ENCODE measurements at regions not wholly inside any gene's neighbourhood (a gene's known extent, or its start where the extent isn't known, plus 50 kb on each side); places are given as distances from the start of the nearest gene placed in this dataset.

DNA sequence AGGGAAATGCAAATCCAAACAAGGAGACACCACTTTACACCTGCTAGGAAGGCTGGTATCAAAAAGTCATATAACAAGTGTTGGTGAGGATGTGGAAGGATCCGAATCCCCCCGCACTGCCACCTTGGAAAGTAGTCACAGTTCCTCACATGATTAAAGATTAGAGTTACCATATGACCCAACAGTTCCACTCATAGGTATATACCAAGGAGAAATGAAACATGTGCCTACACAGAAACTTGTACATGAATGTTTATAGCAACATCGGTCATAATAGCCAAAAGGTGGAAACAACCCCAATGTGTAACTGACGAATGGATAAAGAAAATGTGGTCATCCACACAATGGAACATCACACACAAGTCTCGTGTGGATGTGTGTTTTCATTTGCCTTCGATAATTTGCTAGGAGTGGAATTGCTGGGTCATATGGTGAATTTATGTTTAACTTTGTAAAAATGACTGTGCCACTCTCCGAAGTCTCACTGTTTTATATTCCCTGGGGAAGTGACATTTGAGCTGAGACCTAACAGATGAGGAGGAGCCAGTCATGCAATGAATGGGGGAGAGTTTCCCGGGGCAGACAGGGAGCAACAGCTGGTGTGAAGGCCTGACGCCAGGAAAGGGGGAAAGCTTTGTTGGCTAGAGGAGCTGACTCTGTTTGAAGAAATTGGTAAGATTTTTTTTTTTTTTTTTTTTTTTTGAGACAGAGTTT, 125.9 kb upstream of the MLN start:
- no peaks in the 10 kb centered on the region for H3K4me1 ChIP-seq (ENCODE audit: insufficient read depth, low read length, poor library complexity, severe bottlenecking)
- no peak overlapping the region for H3K4me3 ChIP-seq (ENCODE audit: low read depth, low read length, poor library complexity, severe bottlenecking)
- intact Hi-C loops (cut with micrococcal nuclease; ENCODE audit: unreplicated experiment), result no loop called here
- no peaks in the 10 kb centered on the region for H3K9me3 ChIP-seq (ENCODE audit: low read length)
- POLR2A ChIA-PET, result interaction anchor here (0.5 to 0.7 kb wide), 2 partner anchors 52 to 385 kb away, joined by 3 read pairs; no protein-coding TSS in a partner anchor
- H3K79me2 ChIP-seq (ENCODE audit: insufficient read depth, low read depth, low read length), result no peaks in the 10 kb centered on the region
- no peak overlapping the region for H3K27ac ChIP-seq (ENCODE audit: low read depth, low read length, poor library complexity, severe bottlenecking)
- no peak for DNase-seq (ENCODE audit: low spot score)
- no TSS peak for BruUV-seq (replicated peaks)
- H3K9me2 ChIP-seq (ENCODE audit: insufficient read depth, low read length), result no peaks in the 10 kb centered on the region
- no peaks in the 10 kb centered on the region for H3K36me3 ChIP-seq (ENCODE audit: insufficient read depth, low read length)
- H4K20me1 ChIP-seq (ENCODE audit: insufficient read depth, low read length), result no peaks in the 10 kb centered on the region
- CTCF ChIA-PET (ENCODE audit: unreplicated experiment), result no interaction called here
- no peak overlapping the region for H3K4me2 ChIP-seq (ENCODE audit: low read length)
- no peak for TF ChIP-seq EZH2phosphoT487 (IDR thresholded peaks at IDR 0.05; ENCODE audit: borderline replicate concordance, low read depth, low read length)
- TF ChIP-seq, protein P1, sequence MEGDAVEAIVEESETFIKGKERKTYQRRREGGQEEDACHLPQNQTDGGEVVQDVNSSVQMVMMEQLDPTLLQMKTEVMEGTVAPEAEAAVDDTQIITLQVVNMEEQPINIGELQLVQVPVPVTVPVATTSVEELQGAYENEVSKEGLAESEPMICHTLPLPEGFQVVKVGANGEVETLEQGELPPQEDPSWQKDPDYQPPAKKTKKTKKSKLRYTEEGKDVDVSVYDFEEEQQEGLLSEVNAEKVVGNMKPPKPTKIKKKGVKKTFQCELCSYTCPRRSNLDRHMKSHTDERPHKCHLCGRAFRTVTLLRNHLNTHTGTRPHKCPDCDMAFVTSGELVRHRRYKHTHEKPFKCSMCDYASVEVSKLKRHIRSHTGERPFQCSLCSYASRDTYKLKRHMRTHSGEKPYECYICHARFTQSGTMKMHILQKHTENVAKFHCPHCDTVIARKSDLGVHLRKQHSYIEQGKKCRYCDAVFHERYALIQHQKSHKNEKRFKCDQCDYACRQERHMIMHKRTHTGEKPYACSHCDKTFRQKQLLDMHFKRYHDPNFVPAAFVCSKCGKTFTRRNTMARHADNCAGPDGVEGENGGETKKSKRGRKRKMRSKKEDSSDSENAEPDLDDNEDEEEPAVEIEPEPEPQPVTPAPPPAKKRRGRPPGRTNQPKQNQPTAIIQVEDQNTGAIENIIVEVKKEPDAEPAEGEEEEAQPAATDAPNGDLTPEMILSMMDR (conservative IDR thresholded peaks at IDR 0.05; ENCODE audit: low read length), result no peak
- H2AFZ ChIP-seq (ENCODE audit: low read length), result no peak overlapping the region

DNA sequence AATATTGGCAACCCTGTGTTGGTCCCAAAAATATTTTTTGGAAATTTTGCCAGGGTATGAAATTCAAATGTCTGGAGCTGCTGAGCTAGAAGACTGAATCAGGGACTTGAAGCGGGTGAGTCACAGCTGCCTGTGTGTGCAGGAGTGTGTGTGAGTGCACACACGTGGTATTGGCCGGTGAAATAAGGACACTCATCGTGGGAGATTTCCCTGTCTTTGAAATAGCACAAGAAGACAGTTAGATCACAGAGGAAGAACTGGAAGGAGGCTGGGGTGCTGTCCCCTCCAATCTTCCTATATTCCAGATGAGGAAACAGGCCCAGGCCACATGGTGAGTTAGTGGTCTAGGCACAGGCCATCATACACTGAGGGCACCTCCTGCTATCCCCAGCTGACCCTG, 123.8 kb upstream of the MLN start:
- Histone ChIP-seq H3K4me1 (ENCODE audit: insufficient read depth, low read length, poor library complexity, severe bottlenecking) (no peaks in the 10 kb centered on the region), H3K9me2 (ENCODE audit: insufficient read depth, low read length) (no peaks in the 10 kb centered on the region), H3K27ac (ENCODE audit: low read depth, low read length, poor library complexity, severe bottlenecking) (no peak overlapping the region), H3K9me3 (ENCODE audit: low read length) (no peaks in the 10 kb centered on the region), H2AFZ (ENCODE audit: low read length) (no peak overlapping the region), H3K36me3 (ENCODE audit: insufficient read depth, low read length) (no peaks in the 10 kb centered on the region), H3K4me2 (ENCODE audit: low read length) (no peak overlapping the region), H4K20me1 (ENCODE audit: insufficient read depth, low read length) (no peaks in the 10 kb centered on the region), H3K79me2 (ENCODE audit: insufficient read depth, low read depth, low read length) (no peaks in the 10 kb centered on the region), H3K4me3 (ENCODE audit: low read depth, low read length, poor library complexity, severe bottlenecking) (no peak overlapping the region)
- POLR2A ChIA-PET, result no interaction called here
- TF ChIP-seq EZH2phosphoT487 (IDR thresholded peaks at IDR 0.05; ENCODE audit: borderline replicate concordance, low read depth, low read length), result no peak
- TF ChIP-seq, protein P1 (conservative IDR thresholded peaks at IDR 0.05; ENCODE audit: low read length), result no peak
- intact Hi-C loops (cut with micrococcal nuclease; ENCODE audit: unreplicated experiment), result no loop called here
- BruUV-seq (replicated peaks), result no TSS peak
- no peak for DNase-seq (ENCODE audit: low spot score)
- CTCF ChIA-PET (ENCODE audit: unreplicated experiment), result no interaction called here

DNA sequence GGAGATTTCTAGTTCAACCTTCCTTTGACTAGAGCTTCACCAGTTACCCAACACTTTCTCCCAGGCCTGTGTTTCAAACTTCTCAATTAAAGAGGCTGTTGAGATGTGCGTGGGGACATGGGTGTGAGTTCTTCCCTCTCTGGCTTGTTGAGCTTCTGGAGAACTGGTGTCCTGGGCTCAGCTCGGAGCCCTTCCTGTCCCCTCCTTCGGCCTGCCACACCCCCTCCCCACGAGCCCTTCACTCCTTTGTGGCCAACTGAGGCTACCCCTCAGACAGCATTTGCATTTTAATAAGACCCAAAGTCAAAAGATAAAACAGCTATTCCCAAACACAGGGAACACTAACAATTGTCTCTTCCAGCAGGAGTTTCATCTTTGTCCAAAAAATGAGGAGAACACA, 123.3 kb upstream of the MLN start:
- no peak for DNase-seq (ENCODE audit: low spot score)
- intact Hi-C loops (cut with micrococcal nuclease; ENCODE audit: unreplicated experiment), result no loop called here
- Histone ChIP-seq H2AFZ (ENCODE audit: low read length) (no peak overlapping the region), H4K20me1 (ENCODE audit: insufficient read depth, low read length) (no peaks in the 10 kb centered on the region), H3K4me2 (ENCODE audit: low read length) (no peak overlapping the region), H3K4me3 (ENCODE audit: low read depth, low read length, poor library complexity, severe bottlenecking) (no peak overlapping the region), H3K79me2 (ENCODE audit: insufficient read depth, low read depth, low read length) (no peaks in the 10 kb centered on the region), H3K4me1 (ENCODE audit: insufficient read depth, low read length, poor library complexity, severe bottlenecking) (no peaks in the 10 kb centered on the region), H3K27ac (ENCODE audit: low read depth, low read length, poor library complexity, severe bottlenecking) (no peak overlapping the region), H3K36me3 (ENCODE audit: insufficient read depth, low read length) (no peaks in the 10 kb centered on the region), H3K9me2 (ENCODE audit: insufficient read depth, low read length) (no peaks in the 10 kb centered on the region), H3K9me3 (ENCODE audit: low read length) (no peaks in the 10 kb centered on the region)
- no peak for TF ChIP-seq EZH2phosphoT487 (IDR thresholded peaks at IDR 0.05; ENCODE audit: borderline replicate concordance, low read depth, low read length)
- TF ChIP-seq, protein P1 (conservative IDR thresholded peaks at IDR 0.05; ENCODE audit: low read length), result no peak
- ChIA-PET CTCF (ENCODE audit: unreplicated experiment) (no interaction called here), POLR2A (no interaction called here)
- BruUV-seq (replicated peaks), result no TSS peak
